Mucosa of rectum (tissue), 2 donors: ENCODE measurements at regions not wholly inside any gene's neighbourhood (a gene's known extent, or its start where the extent isn't known, plus 50 kb on each side); places are given as distances from the start of the nearest gene placed in this dataset.

ENCODE experiments used
- H3K27ac ChIP-seq, 2 donors: one replicate each; pipeline ENCODE4 v1.7.0; 2013; ENCODE audit warnings: inconsistent platforms in 2 of 2, low read depth in 2 of 2, low read length in 2 of 2
- H3K27me3 ChIP-seq, 2 donors: one replicate each; pipeline ENCODE4 v1.7.0; 2013; ENCODE audit warnings: low read length in 2 of 2; ENCODE audit not compliant: control insufficient read depth in 2 of 2, insufficient read depth in 2 of 2
- H3K36me3 ChIP-seq, 2 donors: one replicate each; pipeline ENCODE4 v1.7.0; 2013; ENCODE audit warnings: low read length in 2 of 2; ENCODE audit not compliant: control insufficient read depth in 2 of 2, insufficient read depth in 2 of 2
- H3K4me1 ChIP-seq, 2 donors: one replicate each; pipeline ENCODE4 v1.7.0; 2013; ENCODE audit warnings: low read length in 2 of 2, mild to moderate bottlenecking in 1 of 2; ENCODE audit not compliant: control insufficient read depth in 2 of 2, insufficient read depth in 2 of 2
- H3K4me3 ChIP-seq, 2 donors: one replicate each; pipeline ENCODE4 v1.7.0; 2013; ENCODE audit warnings: low read length in 2 of 2
- H3K9ac ChIP-seq, 2 donors: one replicate each; pipeline ENCODE4 v1.7.0; 2013; ENCODE audit warnings: low read length in 2 of 2, low read depth in 1 of 2, mild to moderate bottlenecking in 1 of 2
- H3K9me3 ChIP-seq, 2 donors: one replicate each; pipeline ENCODE4 v1.7.0; 2013; ENCODE audit warnings: low read length in 2 of 2; ENCODE audit not compliant: control insufficient read depth in 2 of 2
- donor health status: healthy.
- donor health status: Normal muscosa, but diverticular disease.

GRCh38 chr13:106797081-106797640 is 229.2 kb upstream of the ARGLU1 start:
- Histone ChIP-seq H3K9ac (no peak overlapping the region), H3K4me1 (no peaks in the 10 kb centered on the region), H3K4me3 (no peak overlapping the region), H3K27me3 (no peaks in the 10 kb centered on the region), H3K36me3 (no peaks in the 10 kb centered on the region), H3K9me3 (no peaks in the 10 kb centered on the region), H3K27ac (no peak overlapping the region)

GRCh38 chr13:106796280-106797047 is 228.5 kb upstream of the ARGLU1 start:
- Histone ChIP-seq H3K4me3 (peak overlapping the region; percentile 4 to 37), H3K9ac (no peak overlapping the region), H3K27me3 (no peaks in the 10 kb centered on the region), H3K9me3 (no peaks in the 10 kb centered on the region), H3K27ac (no peak overlapping the region), H3K36me3 (no peaks in the 10 kb centered on the region), H3K4me1 (no peaks in the 10 kb centered on the region)

- Histone ChIP-seq H3K36me3 (no peaks in the 10 kb centered on the region), H3K27me3 (no peaks in the 10 kb centered on the region), H3K4me1 (no peaks in the 10 kb centered on the region), H3K9me3 (no peaks in the 10 kb centered on the region), H3K9ac (no peak overlapping the region), H3K4me3 (peak overlapping the region; percentile 4 to 37), H3K27ac (no peak overlapping the region)
Observed at GRCh38 chr13:106795847-106796246, 227.9 kb upstream of the ARGLU1 start.

GRCh38 chr13:106794117-106794516 is 226.2 kb upstream of the ARGLU1 start:
- H3K27ac ChIP-seq = no peak overlapping the region
- H3K9me3 ChIP-seq = no peaks in the 10 kb centered on the region
- H3K9ac ChIP-seq = no peak overlapping the region
- H3K4me3 ChIP-seq = no peak overlapping the region
- H3K27me3 ChIP-seq = no peaks in the 10 kb centered on the region
- H3K36me3 ChIP-seq = no peaks in the 10 kb centered on the region
- no peaks in the 10 kb centered on the region for H3K4me1 ChIP-seq

- H3K27me3 ChIP-seq = no peaks in the 10 kb centered on the region
- no peak overlapping the region for H3K4me3 ChIP-seq
- no peak overlapping the region for H3K9ac ChIP-seq
- H3K27ac ChIP-seq = no peak overlapping the region
- no peaks in the 10 kb centered on the region for H3K36me3 ChIP-seq
- no peaks in the 10 kb centered on the region for H3K9me3 ChIP-seq
- no peaks in the 10 kb centered on the region for H3K4me1 ChIP-seq
Observed at GRCh38 chr13:106789911-106790310, 222.0 kb upstream of the ARGLU1 start.

- H3K9me3 ChIP-seq = no peaks in the 10 kb centered on the region
- no peaks in the 10 kb centered on the region for H3K36me3 ChIP-seq
- H3K27ac ChIP-seq = no peak overlapping the region
- H3K4me1 ChIP-seq = no peaks in the 10 kb centered on the region
- H3K9ac ChIP-seq = no peak overlapping the region
- no peak overlapping the region for H3K4me3 ChIP-seq
- no peaks in the 10 kb centered on the region for H3K27me3 ChIP-seq
Observed at GRCh38 chr13:106786006-106786563, 218.1 kb upstream of the ARGLU1 start.

- Histone ChIP-seq H3K9me3 (no peaks in the 10 kb centered on the region), H3K27ac (no peak overlapping the region), H3K4me3 (no peak overlapping the region), H3K4me1 (no peaks in the 10 kb centered on the region), H3K9ac (no peak overlapping the region), H3K36me3 (no peaks in the 10 kb centered on the region), H3K27me3 (no peaks in the 10 kb centered on the region)
Observed at GRCh38 chr13:106774621-106775020, 206.7 kb upstream of the ARGLU1 start.

- no peaks in the 10 kb centered on the region for H3K27me3 ChIP-seq
- no peaks in the 10 kb centered on the region for H3K9me3 ChIP-seq
- no peak overlapping the region for H3K9ac ChIP-seq
- H3K4me3 ChIP-seq = no peak overlapping the region
- no peaks in the 10 kb centered on the region for H3K36me3 ChIP-seq
- H3K4me1 ChIP-seq = no peaks in the 10 kb centered on the region
- no peak overlapping the region for H3K27ac ChIP-seq
Observed at GRCh38 chr13:106772006-106772601, 204.2 kb upstream of the ARGLU1 start.

- no peaks in the 10 kb centered on the region for H3K27me3 ChIP-seq
- no peaks in the 10 kb centered on the region for H3K36me3 ChIP-seq
- H3K9me3 ChIP-seq = no peaks in the 10 kb centered on the region
- H3K4me3 ChIP-seq = no peak overlapping the region
- H3K4me1 ChIP-seq = no peaks in the 10 kb centered on the region
- no peak overlapping the region for H3K27ac ChIP-seq
- no peak overlapping the region for H3K9ac ChIP-seq
Observed at GRCh38 chr13:106768991-106769390, 201.1 kb upstream of the ARGLU1 start.

- Histone ChIP-seq H3K36me3 (no peaks in the 10 kb centered on the region), H3K9ac (no peak overlapping the region), H3K4me1 (no peaks in the 10 kb centered on the region), H3K9me3 (no peaks in the 10 kb centered on the region), H3K27me3 (no peaks in the 10 kb centered on the region), H3K27ac (no peak overlapping the region), H3K4me3 (no peak overlapping the region)
Observed at GRCh38 chr13:106762708-106763107, 194.8 kb upstream of the ARGLU1 start.
